ENCODE measurements at regions not wholly inside any gene's neighbourhood (a gene's known extent, or its start where the extent isn't known, plus 50 kb on each side); places are given as distances from the start of the nearest gene placed in this dataset.

DNA sequence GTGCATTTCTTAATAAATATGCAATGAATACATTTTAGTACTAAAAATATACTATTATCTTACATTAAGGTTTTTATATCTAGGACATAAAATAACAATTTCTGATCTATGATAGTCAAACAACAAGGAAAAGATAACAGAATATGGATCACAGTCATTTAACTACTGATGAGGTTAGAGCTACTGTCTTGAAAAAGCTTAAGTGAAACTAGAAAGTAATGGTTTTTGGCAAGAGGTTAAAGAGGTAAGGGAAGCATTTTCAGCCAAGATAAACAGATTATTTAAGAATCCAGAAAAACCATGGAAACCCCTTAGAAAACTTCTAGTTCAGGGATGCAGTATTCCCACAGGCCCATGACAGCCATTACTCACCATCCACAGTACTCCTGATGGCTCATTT, 787.4 kb downstream of the DACH1 start:
- Histone ChIP-seq H3K9me3 (ENCODE audit: insufficient read depth, low read depth, low read length) (no peaks in the 10 kb centered on the region), H3K9me2 (replicated peaks; ENCODE audit: low read depth, low read length) (no peaks in the 10 kb centered on the region), H3K9ac (ENCODE audit: low read depth, low read length, poor library complexity, severe bottlenecking) (no peak overlapping the region), H3K36me3 (ENCODE audit: insufficient read depth, low read length) (no peaks in the 10 kb centered on the region), H4K20me1 (ENCODE audit: insufficient read depth, low read length, poor library complexity, severe bottlenecking) (no peaks in the 10 kb centered on the region), H3K4me2 (ENCODE audit: low read depth, low read length, poor library complexity, severe bottlenecking) (no peak overlapping the region), H3K27me3 (ENCODE audit: insufficient read depth, low read length, poor library complexity, severe bottlenecking) (no peaks in the 10 kb centered on the region), H3K79me2 (ENCODE audit: insufficient read depth, low read length) (no peaks in the 10 kb centered on the region), H3F3A (ENCODE audit: low read depth) (no peaks in the 10 kb centered on the region), H2AFZ (ENCODE audit: low read length) (no peak overlapping the region), H3K4me1 (ENCODE audit: insufficient read depth, low read length, poor library complexity, severe bottlenecking) (no peaks in the 10 kb centered on the region), H3K4me3 (ENCODE audit: low read length, poor library complexity, severe bottlenecking) (no peak overlapping the region)
- no peak for TF ChIP-seq EZH2phosphoT487 (IDR thresholded peaks at IDR 0.05; ENCODE audit: borderline replicate concordance)
- TF ChIP-seq, protein P1, sequence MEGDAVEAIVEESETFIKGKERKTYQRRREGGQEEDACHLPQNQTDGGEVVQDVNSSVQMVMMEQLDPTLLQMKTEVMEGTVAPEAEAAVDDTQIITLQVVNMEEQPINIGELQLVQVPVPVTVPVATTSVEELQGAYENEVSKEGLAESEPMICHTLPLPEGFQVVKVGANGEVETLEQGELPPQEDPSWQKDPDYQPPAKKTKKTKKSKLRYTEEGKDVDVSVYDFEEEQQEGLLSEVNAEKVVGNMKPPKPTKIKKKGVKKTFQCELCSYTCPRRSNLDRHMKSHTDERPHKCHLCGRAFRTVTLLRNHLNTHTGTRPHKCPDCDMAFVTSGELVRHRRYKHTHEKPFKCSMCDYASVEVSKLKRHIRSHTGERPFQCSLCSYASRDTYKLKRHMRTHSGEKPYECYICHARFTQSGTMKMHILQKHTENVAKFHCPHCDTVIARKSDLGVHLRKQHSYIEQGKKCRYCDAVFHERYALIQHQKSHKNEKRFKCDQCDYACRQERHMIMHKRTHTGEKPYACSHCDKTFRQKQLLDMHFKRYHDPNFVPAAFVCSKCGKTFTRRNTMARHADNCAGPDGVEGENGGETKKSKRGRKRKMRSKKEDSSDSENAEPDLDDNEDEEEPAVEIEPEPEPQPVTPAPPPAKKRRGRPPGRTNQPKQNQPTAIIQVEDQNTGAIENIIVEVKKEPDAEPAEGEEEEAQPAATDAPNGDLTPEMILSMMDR (conservative IDR thresholded peaks at IDR 0.05; ENCODE audit: low read length), result no peak

DNA sequence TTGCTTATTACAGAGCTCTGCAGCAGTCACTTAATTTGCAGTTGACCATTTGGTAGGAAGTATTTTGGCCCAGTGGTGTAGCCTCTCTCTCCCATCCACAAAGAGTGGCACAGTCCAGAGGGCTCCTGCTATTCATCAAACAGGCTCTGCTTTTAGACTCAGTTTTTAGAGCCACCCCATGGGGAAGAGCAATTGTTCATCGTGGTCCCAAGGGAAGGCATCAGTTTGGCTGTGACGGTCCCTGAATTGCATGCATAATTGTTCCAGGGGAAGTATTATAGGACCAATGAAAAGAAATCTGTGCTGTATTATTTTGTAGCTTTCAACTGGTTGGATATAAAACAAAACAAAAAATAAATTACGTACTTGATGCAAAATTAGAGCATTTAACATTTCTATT, 799.0 kb downstream of the DACH1 start:
- H3K9me3 ChIP-seq (ENCODE audit: insufficient read depth, low read depth, low read length), result no peaks in the 10 kb centered on the region
- H3K36me3 ChIP-seq (ENCODE audit: insufficient read depth, low read length), result no peaks in the 10 kb centered on the region
- no peaks in the 10 kb centered on the region for H3K4me1 ChIP-seq (ENCODE audit: insufficient read depth, low read length, poor library complexity, severe bottlenecking)
- H3K9me2 ChIP-seq (replicated peaks; ENCODE audit: low read depth, low read length), result no peaks in the 10 kb centered on the region
- H3F3A ChIP-seq (ENCODE audit: low read depth), result no peaks in the 10 kb centered on the region
- H2AFZ ChIP-seq (ENCODE audit: low read length), result no peak overlapping the region
- H4K20me1 ChIP-seq (ENCODE audit: insufficient read depth, low read length, poor library complexity, severe bottlenecking), result no peaks in the 10 kb centered on the region
- no peak overlapping the region for H3K9ac ChIP-seq (ENCODE audit: low read depth, low read length, poor library complexity, severe bottlenecking)
- no peak overlapping the region for H3K4me3 ChIP-seq (ENCODE audit: low read length, poor library complexity, severe bottlenecking)
- no peaks in the 10 kb centered on the region for H3K27me3 ChIP-seq (ENCODE audit: insufficient read depth, low read length, poor library complexity, severe bottlenecking)
- no peaks in the 10 kb centered on the region for H3K79me2 ChIP-seq (ENCODE audit: insufficient read depth, low read length)
- no peak overlapping the region for H3K4me2 ChIP-seq (ENCODE audit: low read depth, low read length, poor library complexity, severe bottlenecking)
- TF ChIP-seq, protein P1 (conservative IDR thresholded peaks at IDR 0.05; ENCODE audit: low read length), result no peak
- no peak for TF ChIP-seq EZH2phosphoT487 (IDR thresholded peaks at IDR 0.05; ENCODE audit: borderline replicate concordance)

DNA sequence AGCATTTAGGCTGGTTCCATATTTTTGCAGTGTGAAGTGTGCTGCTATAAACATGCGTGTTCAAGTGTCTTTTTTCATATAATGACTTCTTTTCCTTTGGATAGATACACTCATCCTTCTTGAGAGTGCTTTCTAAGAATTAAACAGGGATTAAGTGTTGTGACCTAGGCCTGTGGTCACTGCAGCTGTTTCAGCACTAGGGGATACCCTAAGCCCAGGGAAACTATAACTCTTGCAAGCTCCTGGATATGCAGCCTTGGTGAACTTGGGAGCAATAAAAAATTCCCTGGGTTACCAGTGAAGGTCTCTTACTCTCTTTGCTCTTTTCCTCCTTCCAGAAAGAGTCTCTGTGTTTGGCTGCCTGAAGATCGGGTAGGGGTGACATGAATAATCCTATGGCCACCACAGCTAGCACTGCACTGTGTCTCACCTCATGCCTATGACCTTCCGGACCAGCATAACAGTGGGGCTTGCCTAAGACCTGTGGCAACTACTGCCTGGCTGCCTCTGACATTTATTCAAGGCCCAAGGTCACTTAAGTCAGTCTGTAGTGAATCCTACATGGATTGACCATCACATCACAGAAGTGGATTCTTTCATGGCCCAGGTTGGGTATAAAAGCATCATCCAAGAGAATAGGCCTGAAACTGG, 799.7 kb downstream of the DACH1 start:
- Histone ChIP-seq H3K36me3 (ENCODE audit: insufficient read depth, low read length) (no peaks in the 10 kb centered on the region), H3K9me2 (replicated peaks; ENCODE audit: low read depth, low read length) (no peaks in the 10 kb centered on the region), H3K9ac (ENCODE audit: low read depth, low read length, poor library complexity, severe bottlenecking) (no peak overlapping the region), H3K4me3 (ENCODE audit: low read length, poor library complexity, severe bottlenecking) (no peak overlapping the region), H3K4me1 (ENCODE audit: insufficient read depth, low read length, poor library complexity, severe bottlenecking) (no peaks in the 10 kb centered on the region), H3K4me2 (ENCODE audit: low read depth, low read length, poor library complexity, severe bottlenecking) (no peak overlapping the region), H3K9me3 (ENCODE audit: insufficient read depth, low read depth, low read length) (no peaks in the 10 kb centered on the region), H3K27me3 (ENCODE audit: insufficient read depth, low read length, poor library complexity, severe bottlenecking) (no peaks in the 10 kb centered on the region), H3K79me2 (ENCODE audit: insufficient read depth, low read length) (no peaks in the 10 kb centered on the region), H3F3A (ENCODE audit: low read depth) (no peaks in the 10 kb centered on the region), H2AFZ (ENCODE audit: low read length) (no peak overlapping the region), H4K20me1 (ENCODE audit: insufficient read depth, low read length, poor library complexity, severe bottlenecking) (no peaks in the 10 kb centered on the region)
- TF ChIP-seq, protein P1 (conservative IDR thresholded peaks at IDR 0.05; ENCODE audit: low read length), result no peak; the same call in 1 of the 2 replicates
- no peak for TF ChIP-seq EZH2phosphoT487 (IDR thresholded peaks at IDR 0.05; ENCODE audit: borderline replicate concordance)

All from Loucy (cell line).